ENCODE measurements at regions not wholly inside any gene's neighbourhood (a gene's known extent, or its start where the extent isn't known, plus 50 kb on each side); places are given as distances from the start of the nearest gene placed in this dataset.

- no peak for TF ChIP-seq TARDBP (IDR thresholded peaks at IDR 0.05)
- TF ChIP-seq LEF1 (IDR thresholded peaks at IDR 0.05; ENCODE audit: borderline replicate concordance), result no peak
- TF ChIP-seq SP1 (IDR thresholded peaks at IDR 0.05), result no peak
- TF ChIP-seq HDGF (IDR thresholded peaks at IDR 0.05; ENCODE audit: borderline replicate concordance), result no peak
- TF ChIP-seq FOXK2 (IDR thresholded peaks at IDR 0.05), result no peak
- no peak for TF ChIP-seq FOXM1 (IDR thresholded peaks at IDR 0.05; ENCODE audit: borderline replicate concordance)
- TF ChIP-seq ARNT (IDR thresholded peaks at IDR 0.05), result no peak
- TF ChIP-seq FOXA1 (IDR thresholded peaks at IDR 0.05), result no peak
Observed at GRCh38 chr5:3127423-3127911, 376.0 kb upstream of the IRX2 start.

All from HEK293T (cell line).